NCI-H2171 treated with DMSO at 0.1 percent for 48 hours (cell line): ENCODE measurements at regions not wholly inside any gene's neighbourhood (a gene's known extent, or its start where the extent isn't known, plus 50 kb on each side); places are given as distances from the start of the nearest gene placed in this dataset.

ENCODE experiments used
- DNase-seq: peaks from one replicate; lab custom pipeline; 2025; lab: John Stamatoyannopoulos, UW

GRCh38 chr6:77403424-77403823 lies 59.9 kb downstream of the HTR1B start:
- no peak for DNase-seq

GRCh38 chr6:77401231-77401630 lies 62.1 kb downstream of the HTR1B start:
- DNase-seq, result no peak

GRCh38 chr6:77397561-77397960 lies 65.7 kb downstream of the HTR1B start:
- no peak for DNase-seq

GRCh38 chr6:77389402-77389801 lies 73.9 kb downstream of the HTR1B start:
- no peak for DNase-seq

GRCh38 chr6:77383026-77383425 lies 80.3 kb downstream of the HTR1B start:
- no peak for DNase-seq

GRCh38 chr6:77373955-77374354 lies 89.3 kb downstream of the HTR1B start:
- no peak for DNase-seq

- no peak for DNase-seq
Measured at GRCh38 chr6:77371748-77372147, 91.5 kb downstream of the HTR1B start.

GRCh38 chr6:77368660-77369313 lies 94.5 kb downstream of the HTR1B start:
- DNase-seq, result no peak

GRCh38 chr6:77366798-77367197 lies 96.5 kb downstream of the HTR1B start:
- no peak for DNase-seq

GRCh38 chr6:77363702-77364101 lies 99.6 kb downstream of the HTR1B start:
- no peak for DNase-seq

- no peak for DNase-seq
Measured at GRCh38 chr6:77362055-77362454, 101.2 kb downstream of the HTR1B start.

- no peak for DNase-seq
Measured at GRCh38 chr6:77361018-77361417, 102.3 kb downstream of the HTR1B start.

GRCh38 chr6:77356821-77357220 lies 106.5 kb downstream of the HTR1B start:
- DNase-seq, result no peak

GRCh38 chr6:77354581-77354980 lies 108.7 kb downstream of the HTR1B start:
- no peak for DNase-seq

GRCh38 chr6:77353129-77353528 lies 110.2 kb downstream of the HTR1B start:
- no peak for DNase-seq

- DNase-seq, result no peak
Measured at GRCh38 chr6:77341058-77341986, 122.0 kb downstream of the HTR1B start.

- no peak for DNase-seq
Measured at GRCh38 chr6:77340331-77340730, 123.0 kb downstream of the HTR1B start.

GRCh38 chr6:77339926-77340325 lies 123.4 kb downstream of the HTR1B start:
- no peak for DNase-seq

- no peak for DNase-seq
Measured at GRCh38 chr6:77337392-77337791, 125.9 kb downstream of the HTR1B start.

- no peak for DNase-seq
Measured at GRCh38 chr6:77334093-77334492, 129.2 kb downstream of the HTR1B start.

GRCh38 chr6:77332915-77333623 lies 130.2 kb downstream of the HTR1B start:
- DNase-seq, result no peak

- DNase-seq, result no peak
Measured at GRCh38 chr6:77326711-77327110, 136.6 kb downstream of the HTR1B start.

- no peak for DNase-seq
Measured at GRCh38 chr6:77326029-77326428, 137.3 kb downstream of the HTR1B start.
